GM19395 (cell line): ENCODE measurements at regions not wholly inside any gene's neighbourhood (a gene's known extent, or its start where the extent isn't known, plus 50 kb on each side); places are given as distances from the start of the nearest gene placed in this dataset.

ENCODE experiments used
- ATAC-seq: cut with Tn5 transposase; IDR thresholded peaks from one replicate; pipeline ENCODE4 v1.9.1; 2021; ENCODE audit warnings: mild to moderate bottlenecking, moderate library complexity; ENCODE audit not compliant: unreplicated experiment

DNA sequence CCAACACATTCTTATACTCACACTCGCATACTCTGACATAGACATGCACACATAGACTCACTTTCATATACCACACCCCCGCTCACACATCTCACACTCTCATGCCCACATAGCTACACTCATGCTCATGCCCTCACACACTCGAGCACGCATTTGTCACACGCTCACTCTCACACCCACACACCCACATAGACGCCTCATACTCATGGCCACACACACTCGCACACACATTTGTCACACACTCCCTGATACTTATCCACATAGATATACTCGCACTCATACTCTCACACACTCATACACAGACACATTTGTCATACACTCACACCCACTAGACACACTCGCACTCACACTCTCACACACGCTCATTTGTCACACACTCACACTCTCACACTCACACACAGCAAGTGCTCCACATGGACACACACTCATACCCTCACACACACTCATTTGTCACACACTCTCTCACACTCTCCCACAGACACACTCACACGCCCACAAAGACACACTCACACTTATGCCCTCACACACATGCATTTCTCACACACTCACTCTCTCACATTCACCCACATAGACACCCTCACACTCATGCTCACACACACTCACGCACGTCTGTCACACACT is 50.9 kb downstream of the TNP1 start:
- ATAC-seq = no peak

DNA sequence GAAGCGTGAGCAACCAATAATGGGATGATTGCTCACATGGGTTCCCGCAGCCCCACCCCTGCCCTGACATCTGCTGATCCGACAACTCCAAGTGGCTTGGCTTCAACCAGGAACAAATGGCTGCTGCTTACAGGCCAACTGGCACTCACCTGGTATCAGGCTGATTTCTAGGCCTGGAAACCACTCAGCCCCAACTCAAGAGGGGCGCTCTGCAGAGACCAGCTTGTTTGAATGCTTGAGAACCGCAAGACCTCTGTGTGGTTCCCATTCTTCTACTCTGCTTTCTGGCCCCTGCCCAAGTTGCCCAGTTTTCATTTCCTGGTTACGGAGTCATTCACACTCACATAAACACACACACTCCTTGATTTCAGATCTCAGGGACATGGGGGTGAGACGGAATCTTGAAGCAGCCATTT is 52.0 kb downstream of the TNP1 start:
- ATAC-seq = no peak

DNA sequence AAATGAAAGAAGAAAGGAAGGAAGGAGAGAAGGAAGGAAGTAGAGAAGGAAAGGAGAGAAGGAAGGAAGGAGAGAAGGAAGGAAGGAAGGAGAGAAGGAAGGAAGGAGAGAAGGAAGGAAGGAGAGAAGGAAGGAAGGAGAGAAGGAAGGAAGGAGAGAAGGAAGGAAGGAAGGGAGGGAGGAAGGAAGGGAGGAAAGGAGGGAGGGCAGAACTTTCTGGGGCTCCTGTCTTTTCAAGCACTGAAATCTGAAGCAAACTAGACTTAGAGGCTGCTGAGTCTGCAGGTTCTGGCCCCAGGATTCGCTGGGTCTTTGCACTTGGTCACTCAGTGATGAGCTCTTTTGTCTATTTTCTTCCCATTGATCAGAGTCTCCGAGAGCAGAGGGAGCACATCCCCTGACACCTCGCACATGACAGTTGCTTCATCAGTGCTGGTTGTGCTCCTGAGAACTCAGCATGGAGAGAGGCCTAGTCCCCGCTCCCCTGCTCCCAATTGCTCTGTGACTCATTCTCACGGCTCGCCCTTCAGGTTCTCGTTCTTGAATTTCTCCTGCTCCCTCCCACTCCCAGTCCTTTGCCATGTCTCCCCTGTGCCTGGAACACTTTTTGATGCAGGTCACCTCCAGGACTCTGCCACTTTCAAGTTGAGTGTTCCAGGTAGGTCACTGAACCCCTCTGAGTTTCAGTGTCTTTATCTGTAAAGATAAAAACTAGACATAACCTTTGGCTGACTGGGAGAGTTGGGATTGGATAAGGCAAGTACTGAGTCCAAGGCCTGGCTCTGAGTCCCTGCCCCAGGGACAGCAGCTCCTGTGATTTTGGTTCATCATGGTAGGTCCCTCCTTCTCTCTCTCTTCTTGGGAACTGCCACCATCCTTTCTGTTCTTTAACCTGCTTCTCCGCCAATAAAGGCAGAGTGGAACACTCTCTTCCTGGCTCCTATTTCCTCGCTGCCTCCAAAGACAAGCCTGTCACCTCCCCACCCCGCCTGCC is 55.2 kb downstream of the TNP1 start:
- no peak for ATAC-seq

DNA sequence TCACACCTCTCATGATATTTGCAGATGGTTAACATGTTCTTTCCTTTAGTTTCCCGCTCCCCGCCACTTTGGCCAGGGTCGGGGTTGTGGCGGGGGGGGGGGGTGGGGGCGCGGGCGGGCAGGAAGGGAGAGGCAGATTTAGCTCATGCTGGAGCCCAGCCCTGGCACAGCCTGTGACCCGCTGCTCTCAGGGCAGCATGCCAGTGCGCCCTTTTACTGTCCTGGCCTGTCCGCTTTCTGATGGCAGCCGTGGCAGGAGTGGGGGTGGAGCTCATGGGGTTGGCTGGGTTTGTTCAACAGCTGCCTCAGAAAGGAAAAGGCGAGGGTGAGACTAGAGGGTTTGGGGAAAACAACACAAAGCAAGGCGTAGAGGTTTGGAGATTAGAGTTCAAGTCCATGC is 56.1 kb downstream of the TNP1 start:
- no peak for ATAC-seq

DNA sequence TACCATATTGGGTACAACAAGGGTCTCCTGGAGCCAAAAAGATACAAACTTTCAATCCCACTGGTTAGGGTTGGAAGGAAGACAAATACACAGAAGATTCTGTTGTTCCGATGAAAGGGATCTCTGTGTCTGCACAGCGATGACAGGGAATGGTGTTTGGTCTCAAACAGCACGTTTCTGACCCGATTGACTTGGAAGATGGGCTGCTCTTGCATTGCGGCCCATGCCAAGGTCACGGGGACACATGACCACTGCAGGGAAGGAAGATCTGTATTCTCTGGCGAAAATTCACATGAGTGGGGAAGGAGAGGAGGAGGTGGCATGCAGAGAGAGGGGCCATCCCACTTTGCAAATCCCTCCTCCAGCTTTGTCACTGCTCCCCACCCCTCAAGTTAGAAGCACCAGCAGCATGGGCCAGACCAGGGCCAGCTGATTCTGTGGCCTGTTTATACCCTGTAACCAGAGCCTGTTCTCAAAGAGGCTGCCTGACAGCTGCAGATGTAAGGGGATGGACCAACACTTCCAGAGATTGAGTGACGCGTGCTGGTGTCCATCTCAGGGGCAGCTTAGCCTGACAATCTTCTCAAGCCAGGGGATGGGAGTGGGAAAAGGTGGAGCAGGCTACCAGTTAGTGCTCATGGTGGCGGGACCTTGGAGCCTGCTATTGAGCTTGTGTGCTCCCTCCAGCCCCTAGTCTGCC is 57.2 kb downstream of the TNP1 start:
- no peak for ATAC-seq

DNA sequence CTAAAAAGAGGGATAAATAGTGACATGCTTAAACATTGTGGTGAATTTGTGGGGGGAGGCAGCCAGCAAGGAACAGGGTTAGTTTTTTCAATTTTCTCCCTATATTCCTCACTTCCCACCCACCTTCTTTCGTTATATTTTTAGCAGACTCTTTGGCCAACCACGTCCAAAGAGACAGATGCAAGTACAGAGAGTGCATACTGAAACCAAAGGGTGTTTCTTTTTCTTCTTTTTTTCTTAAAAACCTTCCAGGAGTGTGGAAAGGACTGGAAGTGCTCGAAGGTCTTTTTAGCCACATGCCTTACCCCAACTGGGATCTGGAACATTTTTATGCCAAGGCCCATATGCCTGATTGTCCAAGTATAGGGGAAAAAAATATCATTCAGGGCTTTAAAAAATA is 59.0 kb downstream of the TNP1 start:
- no peak for ATAC-seq

DNA sequence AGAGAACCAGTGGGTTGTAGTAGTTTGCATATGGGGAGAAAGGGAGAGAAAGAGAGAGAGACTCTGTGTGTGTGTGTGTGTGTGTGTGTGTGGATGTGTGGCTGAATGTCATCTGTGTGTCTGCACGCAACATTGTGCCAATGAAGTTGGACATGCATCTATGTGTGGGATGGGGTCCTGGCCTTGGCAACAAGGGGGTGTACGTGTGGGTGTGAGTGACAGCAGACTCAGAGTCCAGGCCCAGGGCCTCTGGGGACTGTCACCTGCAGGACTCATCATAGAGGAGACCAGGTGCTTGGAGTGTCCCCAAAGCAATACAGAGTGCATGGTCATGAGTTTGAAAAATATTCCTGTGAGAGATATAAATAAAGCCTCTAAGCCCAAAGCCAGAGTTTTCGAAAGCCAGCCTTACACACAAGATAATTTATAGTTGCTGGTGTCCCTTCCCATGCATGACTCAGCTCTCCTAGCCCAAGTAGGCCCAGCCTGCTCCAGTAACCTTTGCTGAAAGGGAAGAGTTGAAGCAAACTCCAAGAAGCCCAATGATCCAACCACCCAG is 59.9 kb downstream of the TNP1 start:
- no peak for ATAC-seq

DNA sequence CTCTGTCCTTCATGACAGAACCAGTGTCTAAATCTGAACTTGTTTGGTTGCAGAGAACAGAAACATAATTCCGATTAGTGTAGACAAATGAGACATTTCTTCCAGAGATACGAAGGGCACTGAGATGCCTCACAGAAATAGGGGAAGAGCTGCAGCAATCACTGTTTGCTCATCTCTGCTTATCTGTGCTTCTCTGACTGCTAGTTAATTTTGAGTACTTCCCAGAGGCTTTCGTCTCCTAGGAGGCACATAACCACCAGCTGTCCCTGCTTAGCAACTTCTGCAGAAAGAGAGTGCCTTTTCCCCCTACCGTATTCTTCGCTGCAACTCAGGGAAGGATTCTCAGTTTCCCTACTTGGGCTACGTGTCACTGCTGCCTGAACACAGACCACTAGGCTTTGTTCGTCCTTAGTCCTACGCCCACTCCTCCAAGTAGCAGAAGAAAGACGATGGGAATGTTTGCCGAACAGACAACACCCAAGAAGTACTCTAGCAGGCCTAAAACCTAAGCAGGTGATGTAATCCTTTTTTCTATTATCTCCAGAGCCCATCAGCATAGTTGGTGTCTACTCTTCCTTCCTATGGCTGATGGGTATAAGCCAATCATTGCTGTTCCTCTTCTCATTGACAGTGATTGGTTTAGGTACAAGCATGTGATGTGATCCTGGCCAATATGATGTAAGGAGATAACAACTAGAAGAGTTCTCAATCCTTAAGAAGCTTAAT is 63.6 kb downstream of the TNP1 start:
- ATAC-seq = no peak

DNA sequence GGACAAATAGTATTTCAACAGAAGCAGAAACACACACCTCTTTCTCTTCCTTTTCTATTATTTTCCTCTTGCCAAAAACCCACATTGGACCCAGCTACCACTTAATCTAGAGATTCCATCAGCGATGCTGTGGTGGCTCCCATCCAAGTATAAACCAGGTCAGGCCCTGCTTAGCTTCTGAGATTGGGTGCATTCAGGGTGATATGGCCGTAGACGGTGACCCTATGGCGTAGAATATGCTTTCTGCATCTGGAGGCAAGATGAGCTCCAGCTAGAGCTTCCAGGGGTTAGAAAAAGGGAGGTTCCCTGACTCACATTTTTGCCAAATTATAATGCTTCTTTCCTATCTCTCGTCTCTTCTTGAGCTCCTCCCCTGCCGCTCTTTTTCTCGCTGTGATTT is 66.5 kb downstream of the TNP1 start:
- no peak for ATAC-seq

DNA sequence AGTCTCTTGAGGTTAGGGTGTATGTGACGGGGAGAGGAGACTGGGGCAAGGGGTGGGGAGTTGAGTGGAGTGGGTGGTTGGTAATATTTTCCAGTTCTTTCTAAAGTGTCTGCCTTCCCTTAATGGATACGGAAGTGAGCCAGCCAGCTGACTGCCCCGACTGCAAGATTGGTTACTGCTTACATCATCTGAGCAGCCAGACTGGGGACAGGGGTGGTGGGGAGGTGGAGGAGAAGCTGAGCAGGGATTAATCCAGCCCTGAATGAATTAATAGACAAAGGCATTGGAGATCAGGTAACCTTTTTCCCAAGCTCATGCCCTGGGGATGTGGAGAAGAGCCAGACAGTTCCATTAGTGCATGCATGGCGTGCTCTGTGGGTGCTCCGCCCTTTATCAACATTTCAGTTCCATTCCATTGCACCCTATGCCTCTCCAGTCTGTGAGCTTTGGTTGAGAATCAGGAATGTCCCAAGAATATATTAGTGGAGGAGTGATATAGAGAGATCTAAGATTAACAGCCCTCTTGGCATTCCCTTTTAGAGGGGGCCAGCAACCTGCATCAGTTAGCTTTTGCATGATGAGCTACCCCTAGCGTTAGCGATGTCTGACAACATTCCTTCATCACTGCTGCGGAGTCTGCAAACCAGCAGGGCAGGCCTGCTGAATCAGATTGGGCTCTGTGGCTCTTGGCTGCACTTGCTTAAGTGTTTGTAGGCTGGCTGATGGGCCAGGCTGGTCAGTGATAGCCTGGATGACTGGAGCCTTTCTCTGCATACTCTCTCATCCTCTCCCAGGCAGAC is 67.4 kb downstream of the TNP1 start:
- ATAC-seq = no peak

DNA sequence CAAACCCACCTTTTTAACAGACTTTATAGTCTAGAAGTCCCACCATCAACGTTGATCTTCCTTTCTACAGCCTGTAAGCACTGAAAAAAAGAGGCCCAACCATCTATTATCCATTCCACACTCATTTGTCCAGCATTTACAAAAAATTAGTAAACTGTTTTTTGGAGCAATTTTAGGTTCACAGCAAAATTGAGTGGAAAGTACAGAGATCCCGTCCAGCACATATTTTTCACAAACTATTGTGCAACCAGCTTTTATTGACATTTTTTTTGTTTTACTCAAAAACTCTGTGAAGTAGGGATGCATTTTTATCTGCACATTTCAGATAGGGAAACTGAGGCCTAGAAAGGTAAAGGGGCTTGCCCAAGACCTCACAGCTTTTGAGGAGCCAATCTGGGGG is 68.6 kb downstream of the TNP1 start:
- no peak for ATAC-seq

DNA sequence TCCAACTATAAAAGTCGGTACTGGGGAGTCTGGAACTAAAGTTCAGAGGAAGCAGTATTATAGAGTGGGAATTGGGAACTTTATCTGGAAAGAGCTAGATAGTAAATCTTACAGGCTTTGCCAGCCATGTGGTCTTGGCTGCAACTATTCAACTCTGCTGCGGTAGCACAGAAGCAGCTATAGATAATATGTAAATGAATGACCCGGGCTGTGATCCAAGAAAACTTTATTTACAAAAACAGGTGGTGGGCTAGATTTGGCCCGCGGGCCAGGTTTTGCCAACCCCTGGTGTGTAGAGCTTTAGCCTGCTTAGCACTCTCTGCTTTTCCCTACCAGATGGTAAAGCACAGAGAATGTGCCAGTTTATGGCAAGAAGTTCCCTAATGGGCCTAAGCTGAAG is 70.8 kb downstream of the TNP1 start:
- ATAC-seq = no peak

DNA sequence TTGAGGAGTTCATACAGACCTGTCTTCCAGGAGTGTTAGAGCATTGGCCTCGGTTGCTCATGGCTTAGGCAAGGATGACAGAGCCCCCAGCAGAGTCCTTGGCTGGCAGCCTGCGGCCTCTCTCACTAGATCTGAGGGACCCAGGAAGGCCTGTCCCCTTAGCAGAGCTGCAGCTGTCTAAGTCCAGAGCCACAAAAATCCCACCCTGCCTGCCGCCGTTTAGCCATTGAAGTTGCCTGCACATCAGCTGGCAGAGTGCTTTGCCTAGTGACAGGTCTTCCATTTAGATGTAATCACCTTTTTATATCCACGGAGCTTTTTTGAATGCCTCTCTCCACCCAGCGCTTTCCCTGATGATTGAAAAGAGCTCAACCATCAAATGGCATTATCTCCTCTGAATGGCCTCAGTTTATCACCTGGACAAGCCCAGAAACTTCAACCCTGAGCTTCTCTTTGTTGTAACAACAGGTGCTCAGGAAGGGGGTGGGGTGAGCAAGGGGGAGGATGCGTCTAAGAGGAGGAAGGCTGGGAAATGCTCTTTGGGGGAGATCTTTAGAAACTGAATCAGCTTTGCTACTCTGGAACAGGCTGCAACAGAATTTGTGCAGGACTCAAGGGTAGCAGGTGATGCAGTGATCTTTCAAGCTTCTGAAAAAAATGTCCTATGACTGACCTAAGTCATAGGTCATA is 71.9 kb downstream of the TNP1 start:
- no peak for ATAC-seq

DNA sequence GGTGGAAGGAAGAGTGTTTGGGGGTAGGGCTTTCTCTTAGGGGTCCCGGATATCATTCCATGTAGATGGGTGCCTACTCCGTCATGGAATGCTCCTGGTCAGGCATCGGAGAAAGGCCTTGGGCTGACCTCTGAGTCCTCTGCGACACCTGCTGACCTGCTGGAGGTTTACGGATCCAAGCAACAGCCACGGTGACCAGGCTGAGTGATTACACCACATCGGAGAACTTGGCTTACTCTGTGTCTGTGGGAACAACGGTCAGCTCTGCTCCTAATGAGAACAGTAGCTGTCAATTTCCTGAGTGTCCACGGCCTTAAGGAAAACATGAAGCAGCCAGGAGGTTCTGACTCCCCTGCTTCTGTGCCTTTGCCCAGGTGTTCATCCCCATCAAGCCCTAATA is 73.2 kb downstream of the TNP1 start:
- ATAC-seq = no peak

DNA sequence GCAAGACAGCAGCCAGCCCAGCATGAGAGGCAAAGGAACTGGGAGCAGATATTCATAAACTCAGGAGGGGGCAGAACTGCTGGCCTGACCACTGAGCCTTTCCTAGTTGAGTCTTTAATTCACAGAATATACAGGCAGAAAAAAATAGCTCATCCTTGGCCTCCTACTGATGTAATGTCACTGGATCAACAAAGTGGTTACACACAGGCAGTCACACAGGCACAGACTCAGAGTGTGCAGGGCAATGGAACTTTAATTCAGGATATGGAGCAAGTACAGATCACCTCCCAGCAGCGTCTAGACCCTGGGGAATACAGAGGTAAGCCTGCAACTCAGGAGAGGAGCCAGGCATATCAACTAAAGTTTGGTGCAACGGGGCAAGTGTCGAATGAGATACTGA is 75.4 kb downstream of the TNP1 start:
- no peak for ATAC-seq

DNA sequence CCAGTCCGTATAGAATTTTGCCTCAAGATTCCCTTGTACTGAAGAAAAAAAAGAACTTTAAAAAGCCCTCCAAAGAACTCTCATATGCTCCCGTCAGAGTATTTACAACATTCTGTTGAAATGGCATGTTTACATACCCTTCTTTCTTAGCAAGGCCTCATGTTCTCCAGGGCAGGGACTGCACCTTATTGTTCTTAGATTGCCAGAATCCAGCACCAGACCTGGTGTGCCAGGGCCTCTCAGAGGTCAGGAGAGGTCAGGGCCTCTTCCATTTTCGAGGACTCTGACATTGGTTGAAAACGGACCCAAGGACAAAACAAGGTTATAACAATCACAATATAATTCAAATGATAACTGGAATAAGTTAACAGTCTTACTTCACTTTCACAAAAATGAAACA is 78.2 kb downstream of the TNP1 start:
- no peak for ATAC-seq

DNA sequence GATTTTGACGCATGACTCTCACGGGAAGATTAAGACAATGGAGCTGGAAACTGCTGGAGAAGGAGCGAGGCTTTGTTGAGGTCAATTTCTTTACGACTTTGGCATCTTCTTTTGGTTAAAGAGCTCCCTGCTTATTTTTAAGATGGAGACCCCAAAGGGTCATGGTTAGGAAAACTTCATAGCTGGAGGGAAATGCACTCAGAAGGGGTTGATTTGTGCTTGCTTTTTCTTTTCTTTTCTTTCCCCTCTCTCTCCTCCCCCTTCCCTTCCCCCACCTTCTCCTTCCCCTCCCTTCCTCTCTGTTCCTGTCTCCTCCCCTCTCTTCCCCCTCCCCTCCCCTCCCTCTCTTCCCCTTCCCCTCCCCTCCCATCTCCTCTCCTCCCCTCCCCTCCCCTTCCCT is 79.0 kb downstream of the TNP1 start:
- no peak for ATAC-seq

DNA sequence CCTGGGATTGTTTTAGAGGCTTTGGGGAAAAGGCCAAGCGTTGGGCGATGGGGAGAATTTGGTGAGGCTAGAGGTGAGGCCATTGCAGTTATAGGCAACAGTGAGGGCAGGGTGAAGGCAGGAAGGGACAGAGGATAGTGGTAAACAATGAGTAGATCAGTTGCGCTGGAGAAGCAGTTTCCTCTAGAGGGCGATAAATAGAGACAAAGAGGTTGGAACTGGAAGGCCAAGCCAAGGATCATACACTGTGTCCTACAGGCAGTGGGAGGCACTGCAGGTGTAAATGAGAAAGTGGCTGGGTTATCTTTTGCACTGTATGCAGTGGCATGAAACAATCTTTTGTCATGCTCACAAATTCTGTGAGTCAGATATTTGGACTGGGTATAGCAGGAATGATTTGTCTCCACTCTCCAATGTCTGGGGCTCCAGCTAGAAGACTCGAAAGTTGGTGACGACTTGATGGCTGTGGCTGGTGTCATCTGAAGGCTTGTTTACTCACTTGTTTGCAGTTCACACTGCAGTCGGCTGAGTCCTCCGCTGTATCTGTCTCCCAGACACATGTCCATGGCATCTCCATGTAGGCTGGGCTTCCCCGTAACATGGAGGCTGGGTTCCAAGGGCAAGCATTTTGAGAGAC is 82.1 kb downstream of the TNP1 start:
- ATAC-seq = peak; percentile 98
